NCI-H774 (cell line): ENCODE measurements at regions not wholly inside any gene's neighbourhood (a gene's known extent, or its start where the extent isn't known, plus 50 kb on each side); places are given as distances from the start of the nearest gene placed in this dataset.

Experiments
- DNase-seq: peaks from one replicate; lab custom pipeline; 2025; lab: John Stamatoyannopoulos, UW

DNA sequence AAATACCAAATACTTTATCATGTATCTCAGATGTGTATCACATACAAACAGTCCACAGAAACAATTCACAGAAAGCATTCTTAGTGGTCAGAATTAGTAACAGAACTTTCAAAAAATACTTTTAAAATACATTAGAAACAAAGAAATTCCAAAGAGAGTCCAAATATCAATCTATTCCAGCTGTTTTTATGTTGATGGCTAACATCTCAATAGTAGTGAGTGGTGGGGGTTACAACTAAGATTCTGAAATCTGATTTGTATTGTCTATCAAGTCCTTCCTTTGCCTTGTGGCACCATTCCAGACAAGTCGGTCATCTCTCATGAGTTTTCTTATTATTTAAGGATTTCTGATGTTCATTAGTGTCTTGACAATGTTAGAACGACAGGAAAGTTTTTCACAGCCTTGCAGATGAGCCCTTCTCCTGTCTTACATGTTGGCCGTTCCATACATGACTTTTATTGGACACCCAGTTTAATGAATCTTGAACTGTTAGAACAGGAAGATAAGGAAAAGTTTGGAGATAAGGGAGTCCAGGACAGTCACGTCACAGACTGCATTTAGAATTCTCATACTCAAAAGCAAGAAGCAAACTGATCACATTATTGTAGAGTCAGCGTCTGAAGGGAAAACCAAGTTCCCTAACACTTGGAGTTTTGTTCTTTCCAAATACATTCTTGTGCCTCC, 410.3 kb downstream of the PID1 start:
- DNase-seq, result no peak

DNA sequence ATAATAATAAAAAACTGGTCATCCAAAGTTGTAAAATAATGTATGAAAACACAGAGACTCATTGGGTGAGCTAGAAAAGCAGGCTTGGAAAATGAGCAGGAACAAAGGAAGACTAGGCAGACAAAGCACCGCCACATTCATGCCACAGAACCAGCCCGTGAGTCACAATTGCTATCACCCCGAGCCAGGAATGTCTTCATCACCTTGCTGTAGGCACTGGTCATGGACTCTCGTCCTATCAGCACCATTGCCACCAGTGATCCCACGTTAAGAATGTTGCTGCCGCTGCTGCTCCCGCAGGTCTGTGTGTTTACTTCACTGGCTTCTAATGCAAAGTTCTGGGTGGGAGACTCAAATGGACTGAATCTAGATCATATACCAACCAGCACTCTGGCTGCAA, 417.9 kb downstream of the PID1 start:
- no peak for DNase-seq

DNA sequence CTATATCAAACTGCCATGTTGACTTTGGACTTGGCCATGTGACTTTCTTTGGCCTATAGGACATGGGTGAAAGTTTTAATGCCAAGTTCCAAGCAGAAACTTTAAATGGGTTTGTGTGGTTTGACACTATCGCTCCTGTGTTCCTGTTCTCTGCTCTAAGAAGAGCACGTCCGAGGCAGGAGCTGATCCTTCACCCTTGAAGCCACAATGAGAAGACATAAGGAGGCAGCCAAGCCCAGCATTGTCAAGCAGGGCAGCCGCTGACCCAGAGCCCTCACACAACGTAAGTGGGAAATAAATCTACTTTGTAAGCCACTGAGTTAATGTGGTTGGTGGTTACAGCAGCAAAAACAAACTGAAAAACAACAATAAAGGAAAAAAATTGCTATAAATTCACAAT, 422.4 kb downstream of the PID1 start:
- no peak for DNase-seq

DNA sequence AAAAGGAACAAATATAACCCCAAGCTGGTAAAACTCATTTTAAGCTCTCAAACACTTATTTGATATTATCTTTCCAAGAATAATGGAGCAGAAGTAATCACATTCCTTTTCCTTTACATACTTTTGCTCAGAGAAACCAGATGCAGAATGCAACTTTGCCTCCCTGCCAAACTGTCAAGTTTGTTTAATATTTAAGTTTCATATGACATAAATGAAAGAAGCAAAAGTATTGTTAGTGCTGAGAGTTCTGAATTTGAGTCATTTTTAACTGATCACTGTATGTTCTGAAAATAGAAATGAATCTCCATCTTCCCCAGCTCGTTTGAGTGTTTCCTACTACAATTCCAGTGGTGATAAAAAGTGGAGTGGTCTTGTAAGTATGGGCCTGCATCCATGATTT, 423.4 kb downstream of the PID1 start:
- no peak for DNase-seq

DNA sequence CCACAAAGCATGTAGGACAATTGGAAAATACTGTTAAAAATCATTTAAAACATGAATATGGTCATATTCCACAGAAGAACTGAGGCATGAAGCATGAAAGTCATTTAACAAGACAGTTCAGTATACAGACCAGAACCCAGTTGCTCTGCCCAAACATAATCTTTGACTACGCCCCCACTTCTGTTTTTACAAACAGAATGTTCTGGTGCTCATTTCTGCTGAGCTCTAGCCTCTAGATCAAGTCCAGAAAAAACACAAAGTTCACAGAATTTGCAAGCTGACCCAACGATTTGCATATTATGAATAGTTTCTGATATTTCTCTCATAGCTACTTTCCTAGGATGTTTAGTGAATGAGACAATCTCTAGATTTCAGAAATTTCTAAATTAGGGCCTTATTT, 424.9 kb downstream of the PID1 start:
- no peak for DNase-seq

DNA sequence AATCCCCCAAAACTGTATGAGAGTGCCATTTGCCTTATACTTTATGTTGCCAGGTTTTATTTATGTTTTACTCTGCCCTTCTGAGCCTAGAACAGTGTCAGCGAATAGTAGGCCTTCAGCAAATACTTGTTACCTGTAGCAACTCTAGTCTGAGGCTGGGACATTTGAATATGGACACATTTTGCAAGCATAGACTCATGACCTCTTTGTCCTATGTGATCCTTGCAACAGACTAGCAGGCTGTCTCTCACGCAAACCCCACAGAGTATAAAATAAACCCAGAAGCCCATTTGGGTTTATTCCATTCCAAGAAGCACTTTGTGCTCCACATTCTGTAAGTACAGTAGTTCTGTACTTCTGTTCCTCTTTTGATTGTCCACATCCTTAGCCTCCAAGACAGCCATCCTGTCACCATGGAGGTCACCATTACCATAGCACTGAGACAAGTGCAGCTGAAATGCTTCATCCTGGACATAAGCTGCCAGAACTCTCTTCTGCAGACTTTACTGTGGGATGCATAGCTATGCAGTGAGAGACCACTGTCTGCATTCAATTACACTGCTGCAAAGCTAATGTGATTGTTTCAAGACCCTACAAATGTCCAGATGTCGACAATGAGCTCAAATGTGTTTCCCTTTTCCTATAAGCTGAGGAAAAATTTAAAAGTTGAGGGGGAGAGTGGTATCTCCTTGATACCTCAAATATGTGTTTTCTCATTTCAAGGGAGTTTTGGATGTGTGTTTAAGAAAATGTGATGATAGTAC, 425.7 kb downstream of the PID1 start:
- no peak for DNase-seq

DNA sequence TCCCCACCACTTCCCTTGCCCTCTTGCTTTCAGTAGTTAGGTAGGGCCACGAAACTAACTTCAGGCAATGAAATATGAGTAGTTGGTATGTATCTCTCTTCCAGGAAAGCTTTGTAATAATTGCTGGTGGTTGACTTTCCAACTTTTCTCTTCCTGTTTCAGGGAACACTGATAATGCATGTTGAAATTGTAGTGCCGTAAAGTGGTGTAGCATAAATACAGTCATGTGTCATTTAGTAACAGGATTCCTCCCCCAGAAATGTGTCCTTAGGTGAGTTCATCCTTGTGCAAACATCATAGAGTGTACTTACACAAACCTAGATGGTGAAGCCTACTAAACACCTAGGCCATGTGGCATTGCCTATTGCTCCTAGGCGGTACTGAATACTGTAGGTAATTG, 429.2 kb downstream of the PID1 start:
- no peak for DNase-seq

DNA sequence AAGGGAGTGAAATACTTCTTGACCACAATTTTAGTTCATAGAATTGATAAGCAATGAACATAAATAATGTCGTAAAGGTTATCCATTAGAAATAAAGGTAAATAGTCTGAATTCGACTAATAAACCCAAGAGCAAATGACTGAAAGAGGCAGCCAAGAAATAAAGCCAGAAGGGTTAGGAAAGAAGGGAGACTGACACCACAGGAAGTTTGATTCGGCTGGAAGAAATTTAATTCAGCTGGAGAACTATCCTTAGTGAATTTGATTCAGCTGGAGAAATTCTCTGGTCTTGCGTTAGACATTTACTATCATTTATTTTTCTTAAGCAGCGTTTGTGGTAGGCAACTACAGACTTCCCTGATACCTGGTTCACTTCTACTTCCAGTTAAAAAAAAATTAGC, 429.6 kb downstream of the PID1 start:
- DNase-seq, result no peak

DNA sequence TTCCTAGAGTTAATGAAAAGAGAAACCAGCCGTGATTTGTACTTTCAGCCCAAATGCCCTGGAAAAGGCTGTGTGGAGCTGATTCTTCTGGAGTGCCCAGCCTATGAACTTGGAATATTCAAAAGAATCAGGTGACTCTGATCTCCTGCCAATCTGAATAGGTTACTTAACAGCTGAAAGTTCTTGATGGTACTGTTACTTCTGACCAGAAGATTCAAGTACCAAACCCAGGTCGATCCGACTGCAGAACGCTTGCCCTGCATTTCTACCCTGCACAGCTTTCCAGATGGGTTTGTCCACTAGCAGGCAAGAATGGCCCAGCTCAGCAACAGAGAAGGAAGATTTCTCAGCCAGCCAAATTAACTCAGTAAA, 430.4 kb downstream of the PID1 start:
- no peak for DNase-seq

DNA sequence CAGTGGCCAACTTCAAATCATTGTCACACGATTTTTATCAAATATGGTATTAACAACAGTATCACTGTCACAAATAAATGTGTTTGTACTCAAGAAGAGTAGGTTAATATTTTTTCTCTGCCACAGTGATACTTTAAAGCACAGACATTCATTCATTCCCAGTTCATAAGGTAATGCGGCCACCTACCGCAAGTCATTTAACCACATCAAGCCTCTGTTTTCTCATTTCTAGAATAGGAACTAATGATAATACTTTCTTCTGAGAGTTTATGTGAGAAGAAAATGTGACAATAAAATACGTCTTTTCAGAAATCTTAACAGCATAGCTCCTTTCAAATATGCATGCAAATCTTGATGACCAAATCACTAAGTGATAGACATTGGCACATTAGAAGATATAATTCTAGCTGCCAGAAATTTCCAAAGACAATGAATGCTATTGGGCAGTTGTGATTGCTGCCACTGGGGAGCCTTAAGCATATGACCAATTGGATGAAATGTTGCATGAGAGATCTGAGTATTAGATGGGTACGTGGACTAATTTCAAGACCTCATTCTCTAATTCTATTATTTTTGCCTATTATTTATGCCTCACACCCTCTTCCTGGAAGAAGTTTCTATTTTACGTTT, 430.9 kb downstream of the PID1 start:
- DNase-seq, result no peak

DNA sequence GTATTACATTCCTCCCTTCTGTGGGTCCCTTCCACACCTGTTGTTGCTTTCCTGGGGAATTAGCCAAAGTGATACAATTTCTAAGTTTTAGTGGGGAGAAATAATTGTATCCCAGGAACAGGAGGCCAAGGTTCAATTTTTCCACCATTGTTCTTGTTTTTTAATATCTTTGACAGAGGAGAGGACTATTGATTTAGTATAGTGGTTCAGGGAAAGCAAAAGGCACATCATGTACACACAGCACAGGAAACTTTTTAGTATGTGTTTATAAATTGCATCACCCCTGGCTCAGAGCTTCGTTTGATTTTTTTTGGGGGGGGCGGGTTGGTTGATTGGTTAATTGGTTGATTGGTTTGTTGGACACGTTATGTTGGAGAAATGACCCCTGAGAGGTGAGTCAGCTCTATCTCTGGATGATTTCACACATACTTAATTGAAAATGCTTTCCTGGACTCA, 431.6 kb downstream of the PID1 start:
- DNase-seq, result no peak

DNA sequence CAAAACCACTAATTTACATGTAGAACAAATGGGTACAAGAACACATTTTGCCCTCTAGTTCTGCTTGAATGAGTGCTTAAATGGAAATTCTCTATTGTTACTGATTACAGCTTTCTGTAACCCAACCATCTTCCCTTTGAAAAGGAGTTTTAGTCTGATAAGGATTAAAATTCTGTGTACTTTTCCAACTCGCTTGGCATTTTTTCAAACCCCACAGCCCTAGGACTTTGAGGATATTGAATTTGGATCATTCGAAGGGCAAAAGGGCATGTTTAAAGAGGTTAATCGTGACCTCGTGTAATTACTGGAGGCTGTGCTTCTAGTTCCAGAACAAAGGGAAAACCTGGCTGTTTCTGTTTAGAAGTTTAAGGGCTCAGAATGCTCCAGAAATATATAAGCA, 432.3 kb downstream of the PID1 start:
- DNase-seq, result no peak

DNA sequence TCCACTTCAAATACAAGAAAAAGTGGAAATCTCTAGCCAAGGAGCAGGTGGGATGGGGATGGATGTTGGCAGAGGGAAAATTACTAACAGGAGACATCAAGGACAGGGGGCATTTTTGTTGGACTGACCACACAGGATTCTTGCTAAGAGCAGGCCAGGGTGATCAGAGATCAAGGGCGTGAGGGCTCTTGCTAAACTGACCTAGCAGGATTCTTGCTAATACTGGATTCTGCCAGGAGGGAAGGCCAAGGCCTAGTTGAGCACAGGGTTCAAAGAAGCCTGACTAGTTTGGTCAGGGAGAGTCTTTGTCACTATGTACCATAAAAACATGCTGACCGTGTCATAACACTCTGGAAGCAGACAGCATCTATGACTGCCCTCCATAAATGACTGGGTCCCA, 442.7 kb downstream of the PID1 start:
- DNase-seq, result no peak

DNA sequence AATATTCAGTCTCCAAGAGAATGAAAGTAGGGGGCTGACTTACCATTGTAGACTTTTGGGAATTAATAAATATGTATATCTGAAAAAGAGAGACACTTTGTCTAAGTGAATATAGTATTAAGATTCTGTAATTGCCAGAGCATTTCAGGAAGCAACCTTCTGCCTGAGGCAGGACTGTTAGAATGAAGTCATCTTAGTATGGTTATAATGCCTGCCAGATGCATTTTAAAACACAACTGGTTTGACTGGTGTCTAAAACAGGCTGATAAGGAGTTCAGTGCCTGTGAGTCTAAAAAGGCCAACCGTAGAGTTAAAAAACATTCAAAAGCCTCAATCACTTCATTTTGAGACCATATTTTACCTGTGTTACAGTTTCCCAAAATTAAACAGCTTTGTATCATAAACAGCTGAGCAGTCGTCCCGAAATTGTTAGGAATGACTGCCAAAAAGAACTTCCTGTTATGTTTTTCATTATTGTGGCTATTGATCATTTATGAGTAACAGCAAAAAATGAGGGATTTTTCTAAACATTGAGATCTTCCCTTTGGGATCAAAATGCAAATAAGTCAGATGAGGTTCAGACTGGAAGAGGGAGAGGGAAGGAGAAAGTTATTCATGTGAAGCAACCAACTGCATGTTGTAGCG, 443.9 kb downstream of the PID1 start:
- DNase-seq, result no peak

DNA sequence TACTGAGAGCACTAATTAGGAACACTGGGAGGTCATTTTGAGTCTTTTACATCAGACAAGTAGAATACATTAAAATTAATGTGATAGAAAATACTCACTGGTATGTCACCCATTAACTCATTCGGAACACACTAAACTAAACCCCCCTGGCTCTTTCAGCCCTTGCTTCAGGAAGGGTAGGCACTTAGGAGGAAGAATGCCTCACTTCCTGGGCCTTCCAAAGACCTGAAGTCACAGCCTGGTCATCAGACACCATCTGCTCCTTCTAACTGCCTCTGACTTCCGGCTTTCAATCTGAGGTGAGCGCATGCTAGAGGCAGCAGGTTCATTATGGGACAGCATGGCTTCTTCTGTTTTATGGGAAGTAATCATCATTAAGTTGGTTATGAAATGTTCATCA, 451.4 kb downstream of the PID1 start:
- no peak for DNase-seq

DNA sequence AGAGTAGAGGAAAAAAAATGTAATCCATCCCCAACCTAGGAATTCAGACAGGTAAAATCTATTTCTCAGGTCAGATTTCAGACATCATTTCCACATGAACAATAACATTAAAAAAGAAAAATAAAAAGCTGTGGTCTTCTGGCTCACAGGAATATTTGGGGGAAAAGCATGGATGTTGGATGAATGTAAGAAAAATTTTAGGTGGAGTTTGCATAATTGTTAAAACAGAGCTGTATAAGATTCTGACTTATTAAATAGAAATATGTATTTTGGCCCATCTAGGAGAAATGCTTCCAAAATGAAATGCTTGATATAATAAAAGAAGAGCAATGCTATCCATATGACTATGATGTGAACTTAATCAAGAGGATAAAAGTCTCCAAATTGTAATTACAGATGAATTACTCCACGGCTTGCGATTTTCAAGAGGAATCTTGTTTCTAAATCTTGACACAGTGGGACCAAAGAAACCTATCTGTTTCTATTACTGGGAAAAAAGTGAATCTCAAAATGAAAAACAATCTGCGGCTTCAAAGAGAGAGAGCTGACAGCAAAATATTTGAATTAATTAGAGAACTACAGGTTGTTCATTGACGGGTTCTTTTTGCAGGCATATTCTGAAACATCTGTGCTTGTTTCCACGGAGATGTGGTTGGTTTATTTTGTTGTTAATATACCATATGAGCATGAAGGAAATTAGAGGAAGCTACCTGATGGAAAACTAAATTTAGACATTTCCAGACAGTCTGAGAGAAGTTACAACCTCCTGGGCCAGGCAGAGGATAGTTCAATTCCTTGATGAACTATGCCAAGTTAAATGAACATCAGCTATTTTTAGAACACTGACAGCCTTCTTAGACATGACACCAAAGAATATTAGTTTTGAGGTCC, 468.7 kb downstream of the PID1 start:
- DNase-seq, result no peak

DNA sequence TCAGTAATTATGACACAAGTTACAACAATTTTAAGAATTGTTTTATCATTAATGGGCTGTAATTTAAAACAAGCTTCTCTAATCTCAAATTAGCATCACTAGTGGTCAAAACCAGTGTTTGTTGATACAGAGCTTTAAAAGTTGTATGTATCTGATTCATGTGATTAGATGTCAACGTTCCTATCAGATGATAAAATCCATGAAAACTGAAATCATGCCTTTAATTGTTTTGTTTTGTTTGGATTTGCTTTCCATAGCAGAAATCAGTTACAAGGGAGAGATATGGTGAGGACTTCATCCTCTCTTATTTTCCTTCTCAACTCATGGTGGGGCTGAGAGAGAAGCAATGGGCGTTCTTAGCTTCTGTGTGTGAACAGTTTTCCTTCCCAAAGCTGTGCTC, 469.6 kb downstream of the PID1 start:
- DNase-seq, result no peak

DNA sequence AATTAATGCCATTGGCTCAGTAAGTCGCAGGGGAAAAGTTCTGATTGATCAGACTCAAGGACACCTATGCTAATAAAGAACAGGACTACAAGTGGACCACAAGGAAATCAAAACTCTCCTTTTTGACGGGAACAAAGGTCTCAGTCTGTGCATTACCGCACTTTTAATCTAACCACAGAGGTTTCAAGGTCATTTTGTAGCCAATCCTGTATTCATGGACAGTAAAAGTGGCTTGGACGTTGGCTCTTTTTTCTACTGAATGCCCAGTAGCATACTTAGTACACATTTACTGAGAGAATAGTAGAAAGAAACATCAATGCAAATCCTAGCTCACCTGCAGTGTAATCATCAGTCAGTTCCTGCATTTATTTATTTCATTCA, 471.9 kb downstream of the PID1 start:
- no peak for DNase-seq

DNA sequence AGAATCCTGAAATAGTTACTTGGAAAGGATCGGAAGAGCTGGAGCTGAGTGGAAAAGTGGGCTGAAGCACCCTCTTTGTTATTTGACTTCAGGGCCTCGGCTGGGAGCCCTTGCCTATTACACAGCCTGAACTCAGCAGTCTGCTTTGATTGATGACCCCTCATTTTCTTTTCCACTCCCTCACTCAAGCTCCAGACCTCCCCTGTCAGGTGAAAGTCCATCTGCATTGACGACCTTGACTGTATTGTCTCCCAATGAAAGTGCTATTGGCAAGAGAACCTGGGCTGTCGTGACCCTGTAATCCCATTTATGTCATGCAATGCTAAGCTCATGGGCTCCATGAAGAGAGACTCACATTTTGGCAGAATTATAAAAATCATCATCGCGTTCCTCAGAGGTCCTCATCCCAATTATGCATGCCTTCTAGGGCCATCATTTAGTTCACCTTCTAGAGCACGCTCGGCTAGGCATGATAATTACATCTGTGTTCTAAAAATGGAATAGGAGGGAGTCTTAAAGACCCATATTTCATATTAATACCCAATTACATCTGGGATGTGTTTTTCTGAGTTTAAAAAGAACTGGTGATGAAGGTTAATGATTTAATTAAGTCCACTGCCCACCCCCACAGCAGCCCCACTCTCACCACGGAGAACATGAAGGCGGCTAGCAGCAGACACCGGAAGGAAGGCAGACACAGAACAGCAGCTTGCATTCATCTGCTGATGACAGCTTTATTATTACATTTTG, 472.5 kb downstream of the PID1 start:
- DNase-seq, result no peak

DNA sequence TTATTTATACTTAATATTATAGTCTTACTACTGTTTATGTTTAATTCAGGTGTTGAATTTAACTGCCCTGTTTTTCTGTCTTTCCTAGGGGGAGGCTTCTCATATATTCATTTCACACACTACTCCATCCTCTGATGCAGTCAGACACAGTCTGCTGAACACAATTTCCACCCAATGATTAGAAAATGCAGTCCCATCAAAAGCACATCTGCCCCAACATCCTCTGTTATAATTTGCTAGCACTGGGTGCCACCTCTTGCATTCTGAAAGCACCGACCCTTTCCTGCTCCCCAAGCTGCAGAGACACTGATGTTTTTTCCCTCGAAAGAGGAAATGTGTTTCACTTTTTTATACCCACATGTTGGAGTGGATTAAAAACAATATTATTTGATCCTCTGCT, 474.7 kb downstream of the PID1 start:
- DNase-seq, result no peak

DNA sequence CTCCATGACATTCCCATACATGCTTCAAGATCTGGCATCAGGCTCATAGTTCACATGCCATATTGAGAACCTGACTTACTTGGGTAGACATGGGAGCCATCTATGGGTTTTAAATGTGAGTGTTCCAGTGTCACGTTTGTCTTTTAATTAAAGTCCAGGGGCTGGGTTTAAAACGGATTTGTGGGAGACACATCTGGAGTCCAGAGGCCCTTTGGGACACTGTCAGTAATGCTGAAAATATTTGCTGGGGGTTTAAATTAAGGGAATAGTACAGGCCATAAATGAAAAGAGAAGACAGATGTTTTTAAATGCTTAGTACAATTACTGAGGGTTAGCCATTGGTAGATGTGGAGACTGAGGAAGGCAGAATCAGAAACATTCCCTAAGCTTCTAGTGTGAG, 478.0 kb downstream of the PID1 start:
- no peak for DNase-seq
